ENCODE measurements at regions not wholly inside any gene's neighbourhood (a gene's known extent, or its start where the extent isn't known, plus 50 kb on each side); places are given as distances from the start of the nearest gene placed in this dataset.

GRCh38 chr3:150238995-150239619 lies 169.0 kb upstream of the TSC22D2 start:
- intact Hi-C loops (cut with micrococcal nuclease; ENCODE audit: unreplicated experiment), result no loop called here
- Histone ChIP-seq H3K27ac (ENCODE audit: low read depth, low read length, poor library complexity, severe bottlenecking) (no peak overlapping the region), H3K4me3 (ENCODE audit: low read depth, low read length, poor library complexity, severe bottlenecking) (no peak overlapping the region), H3K9me3 (ENCODE audit: low read depth, low read length, poor library complexity, severe bottlenecking) (no peaks in the 10 kb centered on the region), H3K27me3 (replicated peaks; ENCODE audit: insufficient read depth, low read depth, low read length, poor library complexity) (no peaks in the 10 kb centered on the region), H3K4me1 (ENCODE audit: insufficient read depth, low read length, poor library complexity, severe bottlenecking) (peaks cover 22% of the 10 kb centered on the region), H3K36me3 (ENCODE audit: insufficient read depth, low read length, poor library complexity, severe bottlenecking) (no peaks in the 10 kb centered on the region)
- no TSS peak for BruUV-seq (replicated peaks)
- TF ChIP-seq CTCF (conservative IDR thresholded peaks at IDR 0.05; ENCODE audit: low read depth, low read length) (peak; percentile 61), EZH2 (IDR thresholded peaks at IDR 0.05; ENCODE audit: borderline replicate concordance, low read depth, low read length, poor library complexity, severe bottlenecking) (no peak)
- ChIA-PET CTCF (interaction anchor here (0.7 to 1.0 kb wide), 4 partner anchors 12 to 256 kb away, joined by 3 to 5 read pairs (median 4); no protein-coding TSS in a partner anchor), POLR2A (ENCODE audit: low non-redundant PET) (no interaction called here)
- no peak for DNase-seq (ENCODE audit: low spot score)

- Histone ChIP-seq H3K36me3 (ENCODE audit: insufficient read depth, low read length, poor library complexity, severe bottlenecking) (no peaks in the 10 kb centered on the region), H3K9me3 (ENCODE audit: low read depth, low read length, poor library complexity, severe bottlenecking) (no peaks in the 10 kb centered on the region), H3K27ac (ENCODE audit: low read depth, low read length, poor library complexity, severe bottlenecking) (no peak overlapping the region), H3K27me3 (replicated peaks; ENCODE audit: insufficient read depth, low read depth, low read length, poor library complexity) (no peaks in the 10 kb centered on the region), H3K4me1 (ENCODE audit: insufficient read depth, low read length, poor library complexity, severe bottlenecking) (peaks cover 28% of the 10 kb centered on the region), H3K4me3 (ENCODE audit: low read depth, low read length, poor library complexity, severe bottlenecking) (no peak overlapping the region)
- no TSS peak for BruUV-seq (replicated peaks)
- intact Hi-C loops (cut with micrococcal nuclease; ENCODE audit: unreplicated experiment), result no loop called here
- ChIA-PET CTCF (interaction anchor here (1.0 kb wide), 2 partner anchors 11 to 59 kb away, joined by 3 to 5 read pairs; no protein-coding TSS in a partner anchor), POLR2A (ENCODE audit: low non-redundant PET) (no interaction called here)
- no peak for DNase-seq (ENCODE audit: low spot score)
- TF ChIP-seq EZH2 (IDR thresholded peaks at IDR 0.05; ENCODE audit: borderline replicate concordance, low read depth, low read length, poor library complexity, severe bottlenecking), result no peak
- TF ChIP-seq CTCF (conservative IDR thresholded peaks at IDR 0.05; ENCODE audit: low read depth, low read length), result no peak
These were observed 169.9 kb upstream of the TSC22D2 start for GRCh38 chr3:150238048-150238802.

- Histone ChIP-seq H3K27me3 (replicated peaks; ENCODE audit: insufficient read depth, low read depth, low read length, poor library complexity) (no peaks in the 10 kb centered on the region), H3K4me1 (ENCODE audit: insufficient read depth, low read length, poor library complexity, severe bottlenecking) (peaks cover 21% of the 10 kb centered on the region), H3K27ac (ENCODE audit: low read depth, low read length, poor library complexity, severe bottlenecking) (no peak overlapping the region), H3K9me3 (ENCODE audit: low read depth, low read length, poor library complexity, severe bottlenecking) (no peaks in the 10 kb centered on the region), H3K36me3 (ENCODE audit: insufficient read depth, low read length, poor library complexity, severe bottlenecking) (no peaks in the 10 kb centered on the region), H3K4me3 (ENCODE audit: low read depth, low read length, poor library complexity, severe bottlenecking) (no peak overlapping the region)
- intact Hi-C loops (cut with micrococcal nuclease; ENCODE audit: unreplicated experiment), result no loop called here
- BruUV-seq (replicated peaks), result no TSS peak
- TF ChIP-seq CTCF (conservative IDR thresholded peaks at IDR 0.05; ENCODE audit: low read depth, low read length) (no peak), EZH2 (IDR thresholded peaks at IDR 0.05; ENCODE audit: borderline replicate concordance, low read depth, low read length, poor library complexity, severe bottlenecking) (no peak)
- POLR2A ChIA-PET (ENCODE audit: low non-redundant PET), result no interaction called here
- CTCF ChIA-PET, result no interaction called here
- no peak for DNase-seq (ENCODE audit: low spot score)
These were observed 170.6 kb upstream of the TSC22D2 start for GRCh38 chr3:150237490-150237889.
